Activated naive CD8-positive, alpha-beta T cell treated with anti-CD3 and anti-CD28 coated beads for 36 hours (primary cell): ENCODE measurements at regions not wholly inside any gene's neighbourhood (a gene's known extent, or its start where the extent isn't known, plus 50 kb on each side); places are given as distances from the start of the nearest gene placed in this dataset.

ENCODE experiments used
- DNase-seq: peaks from one replicate; pipeline ENCODE4 v3.0.0; 2021
- H3K27ac Mint-ChIP-seq: one replicate; pipeline ENCODE4 v1.8.0; 2022; ENCODE audit warnings: mild to moderate bottlenecking, moderate library complexity, mixed read lengths
- H3K27me3 Mint-ChIP-seq: one replicate; pipeline ENCODE4 v1.8.0; 2022; ENCODE audit warnings: mild to moderate bottlenecking, mixed read lengths
- H3K36me3 Mint-ChIP-seq: one replicate; pipeline ENCODE4 v1.8.0; 2021; ENCODE audit warnings: mild to moderate bottlenecking, mixed read lengths
- H3K4me1 Mint-ChIP-seq: one replicate; pipeline ENCODE4 v1.8.0; 2021; ENCODE audit warnings: mixed read lengths
- H3K4me3 Mint-ChIP-seq: one replicate; pipeline ENCODE4 v1.8.0; 2022; ENCODE audit warnings: mild to moderate bottlenecking, moderate library complexity, mixed read lengths
- H3K9me3 Mint-ChIP-seq: one replicate; pipeline ENCODE4 v1.8.0; 2022; ENCODE audit warnings: mixed read lengths

DNA sequence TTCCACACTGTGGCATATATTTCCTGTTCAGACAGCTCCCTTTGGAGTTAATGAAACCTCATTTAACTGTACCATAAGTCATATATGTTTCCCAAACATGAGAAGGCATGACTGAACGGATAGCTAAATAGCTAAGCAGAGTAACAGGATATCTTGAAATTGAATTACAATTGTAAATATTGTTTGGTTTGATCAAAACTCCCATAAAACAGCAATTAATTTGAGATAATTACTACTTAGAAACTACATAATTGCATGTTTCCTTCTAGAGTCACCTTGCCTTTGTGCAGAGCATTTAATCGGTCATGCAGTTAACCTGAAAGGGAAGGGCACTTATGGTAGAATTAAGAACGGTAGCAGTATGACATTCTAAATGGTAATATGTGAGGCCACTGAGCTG is 179.0 kb upstream of the MAP3K7 start:
- Mint-ChIP-seq H3K4me3 (no peak overlapping the region), H3K9me3 (no peaks in the 10 kb centered on the region), H3K27ac (no peak overlapping the region), H3K36me3 (no peaks in the 10 kb centered on the region), H3K4me1 (no peaks in the 10 kb centered on the region), H3K27me3 (peaks cover 10% of the 10 kb centered on the region)
- no peak for DNase-seq

DNA sequence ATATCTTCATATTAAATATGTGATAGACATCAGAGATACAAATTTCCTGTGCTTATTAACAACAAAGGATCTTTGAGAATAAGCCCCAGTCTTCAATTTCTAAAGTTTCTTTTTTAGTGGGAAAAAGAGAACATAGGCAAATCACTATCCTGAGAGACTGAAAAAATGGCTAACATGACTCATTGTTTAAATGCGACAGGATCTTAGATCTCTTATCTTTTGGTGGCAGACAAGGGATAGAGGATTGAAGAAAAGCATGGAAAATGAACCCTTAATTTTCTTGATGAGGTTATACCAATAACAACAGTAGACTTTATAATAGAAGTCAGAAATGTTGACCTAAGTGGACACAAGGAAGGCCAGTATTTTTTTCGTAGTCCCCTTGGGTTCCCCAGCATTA is 178.6 kb upstream of the MAP3K7 start:
- Mint-ChIP-seq H3K27me3 (peaks cover 10% of the 10 kb centered on the region), H3K4me1 (no peaks in the 10 kb centered on the region), H3K27ac (no peak overlapping the region), H3K36me3 (no peaks in the 10 kb centered on the region), H3K4me3 (no peak overlapping the region), H3K9me3 (no peaks in the 10 kb centered on the region)
- DNase-seq, result no peak

DNA sequence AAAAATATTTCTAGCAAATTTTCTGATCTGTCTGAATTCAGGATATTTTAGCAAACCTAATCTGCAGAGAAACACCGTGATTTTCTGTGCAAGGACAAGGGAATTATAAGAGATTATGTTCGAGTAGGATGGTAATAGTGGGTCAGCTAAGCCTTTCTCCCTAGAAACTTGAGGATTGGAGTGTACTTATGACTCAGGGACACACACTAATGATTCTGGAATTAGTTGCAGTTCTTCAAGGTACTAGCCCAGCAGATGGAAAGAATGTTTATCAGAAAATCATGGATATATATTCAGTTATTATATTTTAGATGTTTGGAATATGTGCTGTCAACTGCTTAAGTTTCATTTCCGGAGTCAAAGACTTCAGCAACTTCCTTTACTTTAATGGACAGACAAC is 177.1 kb upstream of the MAP3K7 start:
- no peaks in the 10 kb centered on the region for H3K4me1 Mint-ChIP-seq
- H3K9me3 Mint-ChIP-seq, result no peaks in the 10 kb centered on the region
- DNase-seq, result no peak
- no peak overlapping the region for H3K27ac Mint-ChIP-seq
- H3K4me3 Mint-ChIP-seq, result no peak overlapping the region
- H3K27me3 Mint-ChIP-seq, result peaks cover 9% of the 10 kb centered on the region
- no peaks in the 10 kb centered on the region for H3K36me3 Mint-ChIP-seq

DNA sequence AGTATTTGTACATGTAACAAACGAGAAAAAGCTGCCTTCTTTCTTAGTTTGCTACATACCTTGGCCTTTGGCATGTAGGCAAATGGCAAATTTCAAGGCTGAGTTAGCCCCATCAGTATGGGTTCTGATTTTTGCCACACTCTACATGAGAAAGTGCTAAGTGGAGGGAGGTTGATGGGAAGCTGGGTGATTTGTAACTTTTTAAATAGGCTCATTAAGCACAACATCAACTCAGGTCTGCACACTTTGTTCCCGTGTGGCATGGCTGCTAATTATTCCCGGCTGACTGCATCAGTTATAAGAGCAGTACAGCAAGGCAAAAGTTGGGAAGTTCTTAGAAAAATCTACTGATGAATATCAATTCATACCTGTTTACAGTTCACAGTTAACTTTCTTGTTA is 172.8 kb upstream of the MAP3K7 start:
- H3K9me3 Mint-ChIP-seq, result no peaks in the 10 kb centered on the region
- H3K4me1 Mint-ChIP-seq, result no peaks in the 10 kb centered on the region
- no peak overlapping the region for H3K4me3 Mint-ChIP-seq
- no peaks in the 10 kb centered on the region for H3K36me3 Mint-ChIP-seq
- H3K27me3 Mint-ChIP-seq, result no peaks in the 10 kb centered on the region
- DNase-seq, result no peak
- H3K27ac Mint-ChIP-seq, result no peak overlapping the region

DNA sequence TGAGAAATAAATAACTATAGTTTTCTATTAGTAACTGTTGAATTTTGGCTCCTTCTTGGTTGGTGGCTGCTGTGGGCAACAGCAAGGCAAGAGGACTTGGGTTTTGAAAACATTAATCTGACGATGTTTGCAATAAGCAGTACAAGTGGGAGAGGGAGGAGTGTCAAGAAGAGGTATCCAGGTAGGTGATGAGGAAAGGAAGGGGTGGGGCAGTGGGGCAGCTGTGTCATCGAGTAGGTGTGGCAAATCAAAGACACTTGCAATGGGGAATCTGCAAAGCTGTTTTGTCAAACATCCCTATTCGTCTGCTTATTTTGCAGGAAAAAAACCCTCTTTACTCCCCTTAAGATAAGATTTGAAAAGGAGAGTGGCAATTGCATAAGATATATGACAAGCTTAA is 171.9 kb upstream of the MAP3K7 start:
- no peaks in the 10 kb centered on the region for H3K9me3 Mint-ChIP-seq
- DNase-seq, result no peak
- H3K36me3 Mint-ChIP-seq, result no peaks in the 10 kb centered on the region
- H3K27ac Mint-ChIP-seq, result no peak overlapping the region
- H3K4me1 Mint-ChIP-seq, result no peaks in the 10 kb centered on the region
- H3K27me3 Mint-ChIP-seq, result no peaks in the 10 kb centered on the region
- H3K4me3 Mint-ChIP-seq, result no peak overlapping the region

DNA sequence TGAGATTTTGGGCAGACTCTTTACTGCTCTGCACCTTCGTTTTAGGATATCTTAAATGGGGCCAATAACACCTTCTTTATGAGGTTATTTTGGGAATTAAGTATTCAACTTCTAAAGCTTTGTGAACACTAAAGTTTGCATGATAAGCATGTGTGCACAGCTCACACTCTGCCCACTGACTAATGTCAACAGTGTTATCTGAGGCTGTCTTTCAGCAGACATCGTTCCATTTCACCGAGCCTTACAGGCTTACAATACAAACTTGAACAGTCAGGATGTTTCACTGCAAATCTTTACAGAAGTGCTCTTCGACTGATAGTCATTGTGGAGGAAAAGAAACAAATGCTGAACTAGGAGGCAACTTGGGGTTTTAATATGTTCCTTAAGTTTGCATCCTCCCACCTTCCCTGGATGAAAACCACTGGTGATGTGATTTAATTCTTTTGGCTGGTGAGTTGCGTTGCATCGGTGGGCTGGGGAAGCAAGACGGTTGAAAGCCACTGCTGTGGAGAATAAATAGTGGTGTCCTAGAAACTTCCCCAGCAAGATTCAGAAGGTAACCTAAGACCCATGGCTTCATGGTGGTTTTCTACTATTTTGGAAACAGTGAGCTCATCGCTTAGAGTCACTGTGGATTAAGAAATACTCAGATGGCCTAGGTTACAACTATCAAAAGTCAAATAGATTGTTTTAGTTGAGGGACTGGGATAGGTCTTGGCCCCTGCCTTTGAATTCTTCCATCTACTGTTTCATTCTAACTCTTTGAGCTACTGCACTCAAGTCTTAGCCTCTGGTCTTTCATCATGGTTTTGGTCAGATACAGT is 167.2 kb upstream of the MAP3K7 start:
- Mint-ChIP-seq H3K4me1 (no peaks in the 10 kb centered on the region), H3K27ac (no peak overlapping the region), H3K4me3 (no peak overlapping the region), H3K27me3 (peaks cover 3% of the 10 kb centered on the region), H3K9me3 (no peaks in the 10 kb centered on the region), H3K36me3 (no peaks in the 10 kb centered on the region)
- no peak for DNase-seq

DNA sequence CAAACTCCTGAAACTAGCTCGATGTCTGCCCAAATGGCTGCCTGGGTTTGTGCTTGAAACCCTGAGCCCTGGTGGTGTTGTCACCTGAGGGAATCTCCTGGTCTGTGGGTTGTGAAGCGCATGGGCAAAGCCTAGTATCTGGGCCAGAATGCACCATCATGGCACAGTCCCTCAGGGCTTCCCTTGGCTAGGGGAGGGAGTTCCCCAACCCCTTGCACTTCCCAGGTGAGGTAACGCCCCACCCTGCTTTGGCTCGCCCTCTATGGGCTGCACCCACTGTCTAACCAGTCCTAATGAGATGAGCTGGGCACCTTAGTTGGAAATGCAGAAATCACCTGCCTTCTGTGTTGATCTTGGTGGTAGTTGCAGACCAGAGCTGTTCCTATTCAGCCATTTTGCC is 152.9 kb upstream of the MAP3K7 start:
- no peaks in the 10 kb centered on the region for H3K4me1 Mint-ChIP-seq
- no peak overlapping the region for H3K4me3 Mint-ChIP-seq
- peaks cover 3% of the 10 kb centered on the region for H3K27me3 Mint-ChIP-seq
- no peak overlapping the region for H3K27ac Mint-ChIP-seq
- peaks cover 11% of the 10 kb centered on the region for H3K9me3 Mint-ChIP-seq
- H3K36me3 Mint-ChIP-seq, result no peaks in the 10 kb centered on the region
- no peak for DNase-seq

DNA sequence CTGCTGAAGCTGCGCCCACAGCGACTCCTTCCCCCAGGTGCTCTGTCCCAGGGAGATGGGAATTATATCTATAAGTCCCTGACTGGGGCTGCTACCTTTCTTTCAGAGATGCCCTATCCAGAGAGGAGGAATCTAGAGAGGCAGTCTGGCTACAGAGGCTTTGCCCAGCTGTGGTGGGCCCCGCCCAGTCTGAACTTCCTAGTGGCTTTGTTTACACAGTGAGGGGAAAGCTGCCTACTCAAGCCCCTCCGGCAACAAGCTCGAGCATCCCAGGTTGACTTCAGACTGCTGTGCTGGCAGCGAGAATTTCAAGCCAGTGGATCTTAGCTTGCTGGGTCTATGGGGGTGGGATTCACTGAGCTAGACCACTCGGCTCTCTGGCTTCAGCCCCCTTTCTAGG is 152.5 kb upstream of the MAP3K7 start:
- Mint-ChIP-seq H3K27ac (no peak overlapping the region), H3K4me3 (no peak overlapping the region), H3K36me3 (no peaks in the 10 kb centered on the region), H3K4me1 (no peaks in the 10 kb centered on the region), H3K9me3 (peaks cover 11% of the 10 kb centered on the region), H3K27me3 (peaks cover 3% of the 10 kb centered on the region)
- no peak for DNase-seq

DNA sequence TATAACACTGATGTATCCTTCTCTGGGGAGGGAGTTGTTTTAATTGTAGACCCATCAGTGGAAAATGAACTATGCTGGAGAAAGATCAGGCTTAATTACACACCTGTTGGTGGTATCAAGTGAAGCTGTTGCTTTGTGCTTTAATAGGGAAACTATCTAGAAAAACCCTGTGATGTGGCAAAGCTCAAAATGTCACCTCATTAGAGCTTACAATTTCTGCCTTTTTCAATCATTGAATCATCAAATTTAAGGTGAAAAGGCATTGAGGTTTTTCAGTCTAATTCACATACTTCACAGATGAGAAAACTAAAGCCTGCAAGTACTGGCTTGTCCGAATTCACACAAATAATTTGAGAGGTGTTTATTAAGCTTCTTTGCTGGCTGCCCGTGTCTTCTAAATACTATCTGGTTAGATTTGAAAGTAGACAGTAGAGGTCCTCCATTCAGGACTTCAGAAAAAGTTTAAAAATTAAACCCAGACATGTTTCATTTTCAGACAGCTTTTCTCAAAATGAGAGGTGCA is 143.3 kb upstream of the MAP3K7 start:
- peaks cover 4% of the 10 kb centered on the region for H3K27me3 Mint-ChIP-seq
- DNase-seq, result no peak
- H3K9me3 Mint-ChIP-seq, result peaks cover 1% of the 10 kb centered on the region
- H3K4me3 Mint-ChIP-seq, result no peak overlapping the region
- no peaks in the 10 kb centered on the region for H3K4me1 Mint-ChIP-seq
- no peak overlapping the region for H3K27ac Mint-ChIP-seq
- H3K36me3 Mint-ChIP-seq, result no peaks in the 10 kb centered on the region

DNA sequence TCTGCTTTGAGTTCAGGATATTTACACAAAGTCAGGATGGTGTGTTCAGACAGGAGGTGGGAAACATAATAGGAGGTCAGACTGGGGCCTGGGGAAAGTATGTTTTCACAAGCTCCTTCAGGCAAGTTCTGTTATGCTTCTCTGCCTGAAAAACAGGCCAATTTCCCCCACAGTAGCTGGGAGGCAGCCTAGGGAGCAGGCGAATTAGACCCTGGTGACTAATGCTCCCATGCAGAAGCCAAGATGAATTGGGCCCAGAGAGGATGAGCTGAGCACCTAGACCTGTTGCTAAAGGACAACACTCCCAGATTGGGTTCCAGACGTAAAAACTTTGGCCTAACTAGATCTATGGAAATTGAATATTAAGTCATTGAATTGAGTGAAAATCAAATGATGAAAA is 142.2 kb upstream of the MAP3K7 start:
- Mint-ChIP-seq H3K4me1 (no peaks in the 10 kb centered on the region), H3K9me3 (peaks cover 1% of the 10 kb centered on the region), H3K4me3 (no peak overlapping the region), H3K36me3 (no peaks in the 10 kb centered on the region), H3K27me3 (peaks cover 8% of the 10 kb centered on the region), H3K27ac (no peak overlapping the region)
- DNase-seq, result no peak

DNA sequence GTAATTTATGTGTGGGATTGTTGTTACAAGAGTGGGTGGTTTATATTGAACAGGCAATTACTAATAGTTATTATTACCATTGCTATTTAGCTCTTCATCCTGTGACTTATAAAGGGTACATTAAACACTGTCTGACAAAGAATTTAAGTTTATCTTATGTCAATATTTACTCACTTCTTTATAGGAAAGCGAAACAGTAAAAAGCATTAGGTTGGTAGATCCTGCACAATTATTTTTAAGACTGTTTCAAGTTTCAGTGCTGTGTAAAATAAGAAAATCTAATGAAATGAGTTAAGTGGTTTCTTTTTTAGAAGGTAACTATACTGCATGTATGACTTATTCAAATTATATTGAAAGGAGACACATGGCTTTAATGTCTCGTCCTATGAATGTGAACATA is 135.8 kb upstream of the MAP3K7 start:
- Mint-ChIP-seq H3K36me3 (no peaks in the 10 kb centered on the region), H3K4me1 (no peaks in the 10 kb centered on the region), H3K9me3 (no peaks in the 10 kb centered on the region), H3K27ac (no peak overlapping the region), H3K27me3 (peaks cover 13% of the 10 kb centered on the region), H3K4me3 (no peak overlapping the region)
- DNase-seq, result no peak

DNA sequence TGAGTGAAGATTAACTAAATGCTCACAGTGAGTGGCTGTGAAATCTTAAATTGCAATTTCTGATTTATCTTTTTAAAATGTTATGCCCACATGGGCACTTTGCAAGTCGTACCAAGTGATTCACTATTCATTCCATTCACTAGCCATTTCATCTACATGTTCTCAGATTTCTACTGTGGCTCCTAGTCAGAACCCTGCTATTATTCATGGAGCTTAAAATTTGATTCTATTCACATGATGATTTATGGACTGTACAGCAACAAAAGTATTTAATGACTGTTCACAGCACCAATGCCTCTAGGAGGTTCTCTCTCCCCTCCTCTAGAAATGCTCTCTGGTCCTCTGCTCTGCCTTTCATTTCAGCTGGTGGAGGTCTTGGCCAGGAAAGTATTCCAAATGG is 133.5 kb upstream of the MAP3K7 start:
- Mint-ChIP-seq H3K27me3 (peaks cover 9% of the 10 kb centered on the region), H3K4me3 (no peak overlapping the region), H3K4me1 (no peaks in the 10 kb centered on the region), H3K36me3 (no peaks in the 10 kb centered on the region), H3K27ac (no peak overlapping the region), H3K9me3 (no peaks in the 10 kb centered on the region)
- DNase-seq, result no peak

DNA sequence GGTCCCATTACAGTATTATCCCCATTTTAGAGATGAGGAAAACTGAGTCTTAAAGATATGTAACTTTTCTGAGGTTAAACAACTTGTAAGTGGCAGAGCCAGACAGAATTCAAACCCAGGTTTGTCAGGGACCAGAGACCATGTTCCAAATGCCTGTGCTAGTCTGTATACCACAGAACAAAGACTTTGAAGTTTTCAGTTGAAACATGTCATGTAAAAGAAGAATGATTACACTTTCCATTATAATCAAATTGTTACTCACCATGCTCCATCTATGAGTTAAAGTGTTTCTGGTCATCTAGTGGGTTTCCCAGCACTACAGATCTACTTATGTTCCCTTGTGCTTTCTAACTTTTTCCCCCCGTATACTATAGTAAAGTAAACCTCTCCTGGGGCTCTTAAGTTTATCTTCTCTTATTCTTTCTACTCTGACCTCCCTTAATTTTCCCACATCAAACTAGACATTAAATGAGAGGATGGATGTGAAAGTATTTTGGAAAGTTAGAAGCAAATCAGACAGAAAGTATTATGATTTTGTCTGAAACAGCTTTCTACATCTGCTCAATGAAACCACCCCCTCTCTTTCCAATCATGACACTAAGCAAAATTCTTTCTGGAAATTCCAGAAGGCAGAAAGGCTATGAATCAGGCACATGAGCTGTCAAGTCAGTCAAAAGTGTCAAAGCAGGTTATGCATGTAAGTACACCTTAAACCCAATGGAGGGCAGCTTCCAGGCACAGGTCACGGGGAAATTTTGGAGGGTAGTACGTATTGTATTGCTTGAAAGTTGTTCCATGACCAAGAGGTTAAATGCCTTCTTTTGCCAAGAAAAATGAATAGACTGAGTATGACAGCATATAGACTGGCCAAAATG is 132.7 kb upstream of the MAP3K7 start:
- no peak overlapping the region for H3K27ac Mint-ChIP-seq
- H3K36me3 Mint-ChIP-seq, result no peaks in the 10 kb centered on the region
- no peak for DNase-seq
- H3K9me3 Mint-ChIP-seq, result no peaks in the 10 kb centered on the region
- H3K27me3 Mint-ChIP-seq, result peaks cover 5% of the 10 kb centered on the region
- H3K4me1 Mint-ChIP-seq, result no peaks in the 10 kb centered on the region
- H3K4me3 Mint-ChIP-seq, result no peak overlapping the region

DNA sequence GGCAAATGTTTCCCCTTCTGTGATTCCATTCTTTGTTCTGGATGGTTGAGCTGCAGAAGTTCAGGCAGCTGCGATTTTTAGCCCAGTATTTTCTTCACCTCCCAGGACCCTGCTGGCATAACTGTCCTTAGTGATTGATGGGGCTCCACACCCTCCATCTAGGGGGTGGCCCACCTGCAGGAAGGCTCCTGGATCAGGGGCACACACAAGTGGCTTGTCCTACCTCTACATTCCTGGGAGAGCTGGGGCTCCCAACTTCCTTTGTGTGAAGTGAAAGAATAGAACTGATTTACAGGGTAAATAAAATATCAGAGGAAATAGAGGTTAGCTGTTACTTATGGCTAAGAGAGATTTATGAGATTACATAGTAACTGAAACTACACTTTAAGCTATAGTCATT is 129.5 kb upstream of the MAP3K7 start:
- peaks cover 10% of the 10 kb centered on the region for H3K27me3 Mint-ChIP-seq
- no peaks in the 10 kb centered on the region for H3K36me3 Mint-ChIP-seq
- no peaks in the 10 kb centered on the region for H3K4me1 Mint-ChIP-seq
- H3K9me3 Mint-ChIP-seq, result no peaks in the 10 kb centered on the region
- no peak for DNase-seq
- H3K4me3 Mint-ChIP-seq, result no peak overlapping the region
- H3K27ac Mint-ChIP-seq, result no peak overlapping the region

DNA sequence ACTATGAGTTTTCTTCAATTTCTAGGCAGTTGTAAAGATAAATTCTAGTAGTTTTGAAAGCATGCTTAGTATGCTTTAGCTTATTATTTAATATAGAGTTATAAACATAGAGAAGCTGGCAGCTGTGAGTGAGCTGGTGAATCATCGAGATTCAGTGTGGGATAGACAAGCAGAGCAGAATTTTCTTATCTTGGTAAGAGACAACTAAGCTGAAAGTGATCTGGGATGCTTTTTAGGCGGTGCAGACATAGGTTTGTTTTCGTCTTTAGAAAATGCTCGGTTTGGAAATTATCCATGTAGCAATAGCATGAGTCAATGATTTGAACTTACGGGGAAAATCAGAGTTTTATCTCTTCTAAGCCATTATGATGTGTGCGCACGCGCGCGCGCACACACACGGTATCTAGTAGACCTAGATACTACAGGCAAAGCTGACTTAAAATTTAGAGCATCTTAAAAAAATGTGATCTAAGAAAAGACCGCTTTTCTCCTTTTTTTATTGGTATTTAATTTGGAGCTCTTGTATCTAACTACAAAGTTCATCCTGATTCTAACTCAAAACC is 128.3 kb upstream of the MAP3K7 start:
- no peak for DNase-seq
- H3K9me3 Mint-ChIP-seq, result no peaks in the 10 kb centered on the region
- no peaks in the 10 kb centered on the region for H3K36me3 Mint-ChIP-seq
- no peak overlapping the region for H3K4me3 Mint-ChIP-seq
- no peaks in the 10 kb centered on the region for H3K4me1 Mint-ChIP-seq
- H3K27ac Mint-ChIP-seq, result no peak overlapping the region
- peaks cover 15% of the 10 kb centered on the region for H3K27me3 Mint-ChIP-seq
